GM19324 (cell line): ENCODE measurements at regions not wholly inside any gene's neighbourhood (a gene's known extent, or its start where the extent isn't known, plus 50 kb on each side); places are given as distances from the start of the nearest gene placed in this dataset.

Source experiments
- ATAC-seq: cut with Tn5 transposase; IDR thresholded peaks from one replicate; pipeline ENCODE4 v1.9.1; 2021; ENCODE audit warnings: mild to moderate bottlenecking, moderate library complexity; ENCODE audit not compliant: unreplicated experiment, low FRiP score

DNA sequence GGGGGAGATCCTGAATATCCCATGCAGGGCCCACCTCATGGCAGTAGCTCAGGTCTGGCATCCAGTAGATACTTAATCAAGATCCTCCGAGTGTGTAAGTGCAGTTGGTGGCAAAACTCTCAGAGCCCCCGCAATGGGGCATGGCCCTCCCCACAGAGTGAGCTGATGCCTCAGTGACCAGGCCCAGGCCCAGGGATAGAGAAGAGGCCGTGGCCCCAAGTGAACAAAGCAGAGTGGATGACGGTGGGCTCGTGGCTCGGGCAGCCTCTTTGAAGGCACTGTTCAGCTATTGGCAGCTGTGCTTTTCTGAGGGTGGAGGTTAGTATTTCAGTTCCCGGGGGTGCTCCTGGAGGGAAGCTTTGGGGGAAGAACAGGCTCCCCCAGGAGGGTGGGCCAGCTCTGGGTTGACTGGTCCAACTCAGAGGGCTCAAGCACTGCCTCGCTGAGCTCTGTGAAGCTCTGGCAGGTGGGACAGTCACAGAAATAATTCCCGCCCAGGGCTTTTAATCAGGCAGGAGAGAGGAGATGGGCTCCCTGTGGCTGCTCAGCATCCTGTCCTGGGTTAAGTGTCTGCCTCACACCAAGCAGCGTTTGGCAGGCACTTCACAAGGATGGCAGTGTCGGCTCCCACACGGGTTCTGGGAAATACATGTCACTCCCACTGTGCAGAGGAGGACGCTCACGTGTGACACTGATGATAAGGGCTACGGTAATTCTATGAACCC lies 583.6 kb downstream of the TCERG1L start:
- no peak for ATAC-seq

- no peak for ATAC-seq
These were observed 582.8 kb downstream of the TCERG1L start for GRCh38 chr10:130728531-130729215.

DNA sequence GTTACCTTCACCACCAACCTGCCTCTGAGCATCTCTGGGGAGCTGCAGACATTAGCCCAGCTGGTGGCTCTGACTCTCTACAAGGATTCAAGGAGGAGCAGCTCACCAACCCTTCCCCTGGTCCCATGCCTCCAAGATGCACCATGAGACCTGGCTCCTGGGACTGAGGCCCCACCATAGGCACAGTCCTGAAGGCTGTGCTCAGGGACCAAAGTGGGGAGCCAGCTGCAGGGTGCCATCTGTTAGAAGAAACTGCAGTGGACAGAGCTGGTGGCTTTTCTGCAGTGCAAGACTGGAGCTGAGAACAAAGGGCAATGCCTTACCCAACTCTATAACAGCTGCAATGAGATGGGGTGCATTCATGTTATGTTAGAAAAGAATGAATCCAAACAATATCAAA lies 581.6 kb downstream of the TCERG1L start:
- ATAC-seq, result no peak

DNA sequence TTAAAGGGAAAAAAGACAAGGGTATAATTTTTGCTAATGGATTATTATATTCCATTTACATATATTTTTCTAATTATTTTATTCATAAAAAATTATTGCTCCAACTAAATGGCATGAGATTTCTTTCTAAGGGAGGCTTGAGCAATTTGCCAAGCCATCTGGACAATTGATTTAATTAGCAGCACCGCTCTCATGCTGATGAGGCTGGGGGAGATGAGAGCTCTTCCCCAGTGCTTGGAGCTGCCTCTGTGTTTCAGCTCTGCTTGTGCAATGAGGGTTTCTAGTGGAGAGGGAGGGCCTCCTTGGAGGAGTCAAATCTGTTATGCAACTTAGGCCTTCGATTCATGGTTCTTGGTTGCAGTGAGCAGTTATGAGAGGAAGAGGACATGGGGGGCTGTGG lies 574.3 kb downstream of the TCERG1L start:
- ATAC-seq, result no peak

GRCh38 chr10:130737621-130738020 lies 573.9 kb downstream of the TCERG1L start:
- no peak for ATAC-seq

DNA sequence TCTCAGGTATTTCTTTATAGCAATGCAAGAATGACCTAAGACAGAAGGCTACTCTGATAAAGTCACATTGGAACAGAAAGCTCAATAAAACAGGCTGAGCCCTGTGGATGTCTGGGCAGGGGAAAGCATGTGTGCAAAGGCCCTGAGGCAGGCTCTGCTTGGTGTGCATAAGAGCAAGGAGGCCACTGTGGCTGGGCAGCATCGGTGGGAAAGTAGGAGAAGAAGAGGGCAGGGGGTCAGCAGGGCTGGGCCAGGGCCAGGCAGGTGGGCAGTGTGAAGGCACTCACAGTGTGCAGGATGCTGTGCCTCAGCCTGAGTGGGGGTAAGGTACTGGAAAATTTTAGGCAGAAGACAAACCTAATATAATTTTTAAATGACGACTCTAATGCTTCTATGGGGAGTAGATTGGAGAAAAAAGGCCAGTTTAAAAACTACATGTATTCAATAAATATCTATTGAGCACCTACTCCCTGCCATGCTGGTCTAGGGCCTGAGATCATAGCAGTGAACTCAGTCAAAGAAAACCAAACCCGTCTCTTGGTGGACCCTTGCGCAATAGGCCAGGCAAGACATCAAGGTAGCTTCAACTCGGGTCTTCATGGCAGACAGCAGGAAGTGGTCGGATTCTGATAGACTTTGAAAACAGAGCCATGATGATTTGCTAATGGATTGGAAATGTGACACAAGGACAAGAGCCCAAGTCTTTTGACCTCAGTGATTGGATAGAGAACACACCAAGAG lies 572.3 kb downstream of the TCERG1L start:
- no peak for ATAC-seq

DNA sequence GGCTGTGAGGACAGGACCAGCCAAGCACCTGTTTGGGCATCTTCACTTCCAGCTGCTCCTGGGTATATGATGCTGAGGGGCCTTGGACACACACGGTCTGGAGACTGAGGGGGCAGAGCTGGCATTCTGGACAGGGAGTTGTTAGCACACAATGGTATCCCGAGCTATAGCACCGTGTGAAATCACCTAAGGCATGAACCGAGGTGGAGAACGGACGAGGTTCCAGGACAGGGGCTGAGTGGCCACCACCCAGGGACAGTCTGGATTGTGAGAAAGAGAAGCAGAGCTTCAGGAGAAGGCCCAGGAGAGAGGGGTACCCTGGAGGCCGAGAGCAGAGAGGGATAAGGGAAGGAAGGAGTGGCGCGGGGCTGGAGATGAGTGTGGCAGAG lies 571.8 kb downstream of the TCERG1L start:
- no peak for ATAC-seq

GRCh38 chr10:130740166-130740565 lies 571.4 kb downstream of the TCERG1L start:
- ATAC-seq, result no peak

GRCh38 chr10:130740915-130741750 lies 570.4 kb downstream of the TCERG1L start:
- ATAC-seq, result no peak

GRCh38 chr10:130741901-130742855 lies 569.3 kb downstream of the TCERG1L start:
- ATAC-seq, result no peak

- ATAC-seq, result no peak
These were observed 568.4 kb downstream of the TCERG1L start for GRCh38 chr10:130742941-130743675.

DNA sequence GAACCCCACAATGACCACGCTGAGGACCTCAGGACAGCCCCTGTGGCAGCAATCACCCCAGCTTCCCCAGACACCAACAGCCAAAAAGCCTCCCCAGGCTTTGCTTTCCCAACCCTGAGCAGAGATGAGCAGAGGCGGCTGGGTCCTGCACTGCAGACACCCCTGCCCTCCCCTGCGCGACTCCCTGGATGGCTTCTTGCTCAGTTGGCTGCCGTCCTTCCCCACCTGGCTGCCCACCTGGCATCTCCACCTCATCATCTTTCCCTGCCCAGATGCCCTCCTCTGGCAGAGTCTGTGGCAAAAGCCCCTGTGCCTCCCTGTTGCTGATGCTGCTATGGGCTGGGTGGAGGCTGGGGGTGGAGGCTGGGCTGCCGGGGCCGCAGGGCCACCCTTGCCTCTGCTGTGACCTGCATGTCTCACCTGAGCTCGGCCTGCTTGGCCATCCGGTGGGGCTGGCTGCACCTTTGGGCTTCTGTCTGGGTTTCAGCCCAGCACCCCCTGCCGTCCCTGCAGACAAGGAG lies 567.7 kb downstream of the TCERG1L start:
- no peak for ATAC-seq

DNA sequence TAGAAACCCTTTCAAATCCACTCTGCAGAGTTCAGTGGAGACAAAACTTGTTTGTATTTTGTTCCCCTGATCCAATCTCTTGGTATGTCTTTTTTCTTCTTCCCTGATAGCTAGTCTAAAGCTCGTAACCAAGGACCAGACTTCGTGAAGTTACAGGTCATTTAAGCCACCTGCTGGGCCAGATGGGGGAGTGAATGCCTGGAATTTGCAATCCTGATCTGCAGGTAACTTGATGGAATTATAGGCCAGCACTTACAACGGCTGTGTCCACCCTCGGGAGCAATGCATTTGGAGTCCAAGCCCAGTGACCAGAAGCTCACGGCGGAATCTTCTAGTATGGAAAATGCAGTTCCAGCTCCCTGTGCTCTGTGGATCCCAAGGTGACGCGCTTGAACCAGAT lies 566.9 kb downstream of the TCERG1L start:
- ATAC-seq, result no peak

- no peak for ATAC-seq
These were observed 566.3 kb downstream of the TCERG1L start for GRCh38 chr10:130745251-130745650.

- no peak for ATAC-seq
These were observed 565.7 kb downstream of the TCERG1L start for GRCh38 chr10:130745821-130746220.

DNA sequence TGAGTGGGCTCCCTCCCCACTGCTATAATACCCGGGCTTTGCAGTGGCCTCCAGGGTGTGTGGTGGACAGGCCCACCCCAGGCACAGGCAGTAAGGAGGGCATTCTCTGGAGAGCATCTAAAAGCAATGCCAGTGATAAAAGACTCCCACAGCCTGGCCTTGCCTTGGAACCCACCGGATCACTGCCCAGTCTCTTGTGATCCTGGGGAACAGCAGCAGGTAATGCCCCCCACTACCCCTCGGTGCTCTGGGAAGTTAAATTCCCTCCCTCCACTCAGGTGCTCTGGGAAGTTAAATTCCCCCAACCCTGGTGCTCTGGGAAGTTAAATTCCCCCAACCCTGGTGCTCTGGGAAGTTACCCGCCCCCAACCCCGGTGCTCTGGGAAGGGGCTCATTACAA lies 565.2 kb downstream of the TCERG1L start:
- ATAC-seq, result no peak

- ATAC-seq, result no peak
These were observed 564.2 kb downstream of the TCERG1L start for GRCh38 chr10:130747356-130747755.

GRCh38 chr10:130747946-130748345 lies 563.6 kb downstream of the TCERG1L start:
- no peak for ATAC-seq
